ENCODE measurements at regions not wholly inside any gene's neighbourhood (a gene's known extent, or its start where the extent isn't known, plus 50 kb on each side); places are given as distances from the start of the nearest gene placed in this dataset.
"Not testable (repeated sequence)": the region's sequence is repeated elsewhere in the genome, so short reads cannot be mapped to it uniquely, and the experiment has no call there.

DNA sequence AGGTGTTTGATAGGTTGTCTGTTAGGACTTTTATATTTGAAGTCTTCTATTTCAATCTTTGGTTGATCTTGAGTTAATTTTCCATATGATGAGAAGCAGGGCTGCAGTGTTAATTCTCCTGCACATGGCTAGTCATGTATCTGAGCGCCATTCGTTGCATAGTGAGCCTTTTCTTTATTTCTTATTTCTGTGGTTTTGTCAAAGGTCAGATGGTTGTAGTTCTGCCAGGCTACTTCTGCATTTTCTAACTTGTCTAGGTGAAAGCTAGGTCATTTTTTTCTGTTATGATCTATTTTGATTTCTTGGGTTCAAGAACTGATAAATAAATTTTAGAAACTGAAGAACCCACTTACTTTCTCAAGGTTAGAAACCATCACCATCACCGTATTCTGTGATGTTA, 56.7 kb downstream of the CCDC74A start:
- DNase-seq (ENCODE audit: low spot score): no peak

DNA sequence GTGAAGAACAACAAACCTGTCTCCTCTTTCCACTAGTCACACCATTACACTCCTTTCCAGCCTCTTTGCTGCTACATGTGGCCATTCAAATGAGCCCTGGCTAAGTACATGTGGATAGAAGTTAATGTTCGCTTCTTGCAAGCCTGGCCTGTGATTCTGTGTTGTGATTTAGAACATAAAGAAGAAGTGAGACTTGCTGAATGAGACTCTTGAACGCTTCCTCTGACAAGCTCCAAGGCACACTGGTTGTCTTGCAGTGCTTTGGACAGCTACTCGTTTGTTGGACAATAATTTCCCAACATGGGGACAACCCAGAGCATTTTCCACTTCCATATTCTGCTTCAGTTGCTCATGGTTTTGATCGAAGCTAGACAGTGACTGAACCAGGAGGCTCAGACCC, 57.3 kb downstream of the CCDC74A start:
- no peak for DNase-seq (ENCODE audit: low spot score)

DNA sequence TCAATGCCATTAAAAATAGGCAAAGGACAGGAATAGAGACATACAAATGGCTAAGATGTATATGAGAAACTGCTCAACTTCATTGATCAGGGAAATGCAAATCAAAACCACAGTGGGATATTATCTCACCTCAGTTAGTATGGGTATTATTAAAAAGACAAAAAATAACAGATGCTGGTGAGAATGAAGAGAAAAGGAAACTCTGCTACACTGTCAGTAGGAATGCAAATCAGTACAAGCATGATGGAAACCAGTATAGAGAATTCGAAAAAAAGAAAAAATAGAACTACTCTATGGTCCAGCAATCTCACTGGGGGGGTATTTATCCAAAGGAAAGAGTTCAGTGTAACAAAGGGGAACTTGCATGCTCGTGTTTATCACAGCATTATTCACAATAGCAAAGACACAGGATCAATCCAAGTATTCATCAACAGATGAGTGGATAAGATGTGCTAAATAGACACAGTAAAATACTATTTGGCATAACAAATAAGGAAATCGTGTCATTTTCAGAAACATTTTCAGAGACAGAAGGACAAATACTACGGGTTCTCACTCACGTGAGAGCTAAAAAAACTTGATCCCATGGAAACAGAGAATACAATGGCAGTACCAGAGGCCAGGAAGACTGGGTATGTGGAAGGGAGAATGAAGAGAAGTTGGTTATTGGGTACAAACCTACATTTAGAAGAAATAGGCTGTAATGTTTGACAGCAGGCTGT, 60.6 kb downstream of the CCDC74A start:
- no peak for DNase-seq (ENCODE audit: low spot score)

DNA sequence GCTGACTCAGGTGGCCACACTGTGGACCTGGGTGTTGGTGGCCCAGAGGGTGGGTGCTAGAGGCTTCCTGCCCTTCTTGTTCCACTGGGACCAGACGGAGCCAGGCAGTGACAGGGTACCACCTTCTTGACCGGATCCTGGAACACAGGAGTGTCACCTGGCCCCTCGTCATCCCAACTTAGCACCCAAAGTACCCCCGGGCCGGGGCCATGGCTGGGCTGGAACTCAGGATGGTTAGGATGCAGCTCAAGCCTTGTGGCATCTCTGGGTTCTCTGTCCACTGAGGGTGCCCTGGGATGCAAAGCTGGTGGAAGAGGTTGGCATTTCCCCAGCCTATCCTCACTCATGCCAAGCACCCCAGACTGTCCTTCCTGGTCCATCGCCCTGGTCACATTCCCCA, 61.4 kb downstream of the CCDC74A start:
- DNase-seq (ENCODE audit: low spot score): not testable (repeated sequence)

DNA sequence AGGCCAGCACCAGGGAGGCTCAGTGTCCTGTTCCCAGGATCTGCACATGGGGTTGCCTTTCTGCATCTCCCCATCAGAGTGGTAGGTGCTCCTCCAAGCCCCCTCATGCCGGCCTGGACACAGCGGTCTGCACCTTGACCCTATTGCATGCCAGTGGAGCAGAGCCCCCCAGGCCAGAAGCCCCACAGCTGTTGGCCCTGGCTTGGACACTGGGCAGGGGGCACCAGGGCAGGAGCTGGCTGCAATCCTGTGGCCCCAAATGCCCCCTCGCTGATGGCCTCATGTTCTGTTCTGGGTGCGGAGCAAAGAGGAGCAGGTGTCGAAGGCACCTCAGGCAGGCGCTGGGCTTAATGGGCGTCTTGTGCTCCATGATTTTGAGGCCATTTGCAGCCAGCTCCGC, 62.7 kb downstream of the CCDC74A start:
- DNase-seq (ENCODE audit: low spot score): no peak

DNA sequence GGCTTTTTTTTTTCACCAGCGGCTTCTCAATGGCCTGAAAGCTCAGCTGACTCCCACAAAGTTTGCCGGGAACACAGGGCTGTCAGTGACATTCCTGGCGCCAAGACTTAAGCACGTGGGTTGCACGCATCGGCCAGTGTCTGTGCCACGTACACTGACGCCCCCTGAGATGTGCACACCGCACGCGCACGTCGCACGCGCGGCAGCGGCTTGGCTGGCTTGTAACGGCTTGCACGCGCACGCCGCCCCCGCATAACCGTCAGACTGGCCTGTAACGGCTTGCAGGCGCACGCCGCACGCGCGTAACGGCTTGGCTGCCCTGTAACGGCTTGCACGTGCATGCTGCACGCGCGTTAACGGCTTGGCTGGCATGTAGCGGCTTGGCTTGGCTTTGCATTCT, 63.2 kb downstream of the CCDC74A start:
- DNase-seq (ENCODE audit: low spot score): no peak

DNA sequence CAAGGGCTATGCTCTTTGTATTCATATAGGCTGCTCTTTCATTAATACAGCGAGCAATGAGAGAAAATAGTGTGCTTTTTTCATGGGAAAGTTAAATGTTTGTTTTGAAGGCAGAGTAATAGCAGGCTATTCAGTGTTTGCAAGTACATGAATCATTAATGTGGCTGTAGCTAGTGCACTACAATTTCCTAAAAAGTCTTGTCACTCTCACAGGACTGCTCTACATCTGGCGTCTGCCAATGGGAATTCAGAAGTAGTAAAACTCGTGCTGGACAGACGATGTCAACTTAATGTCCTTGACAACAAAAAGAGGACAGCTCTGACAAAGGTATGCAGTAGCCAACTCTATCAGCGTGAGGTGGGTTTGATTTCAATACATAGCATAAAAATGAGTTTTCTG, 68.9 kb downstream of the CCDC74A start:
- not testable (repeated sequence) for DNase-seq (ENCODE audit: low spot score)

DNA sequence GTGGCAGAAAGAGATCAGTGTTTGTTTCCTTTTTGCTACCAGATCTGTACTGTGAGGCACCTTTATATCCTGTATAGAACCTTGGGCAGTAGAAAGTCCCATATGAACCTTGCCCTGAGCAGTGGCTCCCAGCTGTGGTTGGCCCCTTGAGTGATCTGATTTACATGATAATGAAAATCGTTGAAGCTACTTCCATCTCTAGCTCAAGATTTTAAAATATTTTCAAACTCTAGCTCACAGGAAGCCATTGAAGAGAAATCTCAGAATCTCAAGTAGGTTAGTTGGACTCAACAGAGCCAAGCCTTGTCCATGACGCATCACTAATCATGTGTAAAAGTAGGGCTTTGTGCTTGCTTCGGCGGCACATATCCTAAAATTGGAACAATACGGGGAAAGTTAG, 74.8 kb downstream of the CCDC74A start:
- DNase-seq (ENCODE audit: low spot score): not testable (repeated sequence)

DNA sequence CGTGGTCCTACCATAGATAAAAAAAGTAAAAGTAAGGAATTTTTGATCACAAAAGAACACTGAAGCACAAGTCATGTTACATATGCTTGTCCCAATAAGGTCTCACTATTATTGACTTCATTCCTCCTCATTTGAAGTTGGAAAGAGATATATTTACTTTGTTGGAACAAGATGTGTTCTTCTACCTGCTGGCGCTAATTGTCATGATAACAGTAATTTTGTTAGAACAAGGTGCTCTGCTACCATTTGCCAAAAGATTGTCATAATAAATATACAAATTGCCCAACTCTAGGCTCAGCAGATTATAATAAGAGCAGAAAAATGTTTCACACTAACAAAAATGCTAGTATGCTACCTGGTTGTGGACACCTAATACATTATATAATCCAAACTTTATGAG, 77.0 kb downstream of the CCDC74A start:
- DNase-seq (ENCODE audit: low spot score): not testable (repeated sequence)

DNA sequence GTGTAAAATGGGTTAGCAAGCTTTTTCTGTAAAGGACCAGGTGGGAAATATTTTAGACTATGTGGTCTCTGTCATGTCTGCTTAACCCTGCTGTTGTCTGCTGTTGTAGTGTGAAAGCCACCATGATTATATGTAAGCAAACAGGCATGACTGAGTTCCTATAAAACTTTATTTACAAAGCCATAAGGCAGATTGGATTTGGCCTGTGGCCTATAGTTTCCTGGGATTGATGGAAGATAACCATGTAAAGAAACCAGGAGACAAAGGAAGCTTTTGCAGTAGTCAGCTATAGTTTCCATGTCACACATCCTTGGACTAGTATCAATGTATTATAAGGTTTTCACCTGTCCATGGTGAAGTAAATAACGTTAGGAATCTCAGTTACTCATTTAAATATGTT, 78.7 kb downstream of the CCDC74A start:
- DNase-seq (ENCODE audit: low spot score): not testable (repeated sequence)

DNA sequence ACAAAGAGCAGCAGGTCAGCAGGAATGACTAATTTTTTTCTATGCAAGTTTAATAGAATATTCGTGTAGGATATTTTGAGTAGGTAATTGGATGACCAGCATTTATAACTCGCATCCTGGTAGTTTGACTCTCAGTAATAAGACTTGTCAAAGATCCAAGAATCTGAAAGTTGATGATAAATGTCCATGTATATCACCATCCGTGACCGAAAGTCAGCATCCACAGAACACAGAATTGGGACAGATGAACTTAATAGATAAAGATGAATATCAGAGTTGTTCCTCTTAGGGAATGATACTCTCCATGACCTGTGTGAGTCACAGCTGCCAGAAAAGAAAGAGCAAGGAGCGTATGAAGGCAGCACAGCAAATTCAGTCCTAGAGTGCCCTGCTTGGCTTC, 79.4 kb downstream of the CCDC74A start:
- DNase-seq (ENCODE audit: low spot score): not testable (repeated sequence)

DNA sequence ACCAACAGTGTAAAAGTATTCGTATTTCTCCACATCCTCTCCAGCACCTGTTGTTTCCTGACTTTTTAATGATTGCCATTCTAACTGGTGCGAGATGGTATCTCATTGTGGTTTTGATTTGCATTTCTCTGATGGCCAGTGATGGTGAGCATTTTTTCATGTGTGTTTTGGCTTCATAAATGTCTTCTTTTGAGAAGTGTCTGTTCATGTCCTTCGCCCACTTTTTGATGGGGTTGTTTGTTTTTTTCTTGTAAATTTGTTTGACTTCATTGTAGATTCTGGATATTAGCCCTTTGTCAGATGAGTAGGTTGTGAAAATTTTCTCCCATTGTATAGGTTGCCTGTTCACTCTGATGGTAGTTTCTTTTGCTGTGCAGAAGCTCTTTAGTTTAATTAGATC, 86.9 kb downstream of the CCDC74A start:
- not testable (repeated sequence) for DNase-seq (ENCODE audit: low spot score)

DNA sequence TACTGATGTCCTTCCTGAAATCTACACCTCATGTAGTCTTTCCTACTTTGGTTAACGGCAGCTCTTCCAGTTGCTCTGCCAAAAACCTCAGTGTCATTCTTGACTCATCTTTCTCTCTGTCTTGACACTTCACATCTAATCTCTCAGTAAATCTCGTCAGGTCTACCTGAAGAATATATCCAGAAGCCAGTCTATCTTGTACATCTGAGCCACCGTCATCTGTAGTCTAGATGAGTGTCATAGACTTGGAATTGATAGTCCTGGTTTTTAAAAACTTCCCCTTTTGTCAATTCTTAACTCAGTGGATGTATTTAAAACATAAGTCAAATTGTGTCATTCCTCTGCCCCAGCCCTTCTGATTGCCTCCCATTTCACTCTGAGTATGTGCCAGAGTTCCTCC, 90.6 kb downstream of the CCDC74A start:
- DNase-seq (ENCODE audit: low spot score): not testable (repeated sequence)

DNA sequence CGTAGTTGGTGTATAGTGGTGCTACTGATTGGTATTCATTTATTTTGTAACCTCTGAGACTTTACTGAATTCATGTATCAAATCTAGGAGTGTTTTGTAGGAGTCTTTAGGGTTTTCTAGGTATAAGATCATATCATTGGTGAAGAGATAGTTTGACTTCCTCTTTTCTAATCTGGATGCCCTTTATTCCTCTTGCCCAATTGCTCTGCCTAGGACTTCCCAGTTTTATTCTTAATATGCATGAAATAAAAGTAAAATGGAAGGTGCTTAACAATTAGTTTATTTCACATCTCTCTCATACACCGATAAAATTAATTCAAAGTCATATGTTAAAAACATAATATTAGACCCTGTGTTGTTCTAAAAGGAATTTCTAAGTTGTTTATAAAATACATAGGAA, 95.2 kb downstream of the CCDC74A start:
- DNase-seq (ENCODE audit: low spot score): not testable (repeated sequence)

DNA sequence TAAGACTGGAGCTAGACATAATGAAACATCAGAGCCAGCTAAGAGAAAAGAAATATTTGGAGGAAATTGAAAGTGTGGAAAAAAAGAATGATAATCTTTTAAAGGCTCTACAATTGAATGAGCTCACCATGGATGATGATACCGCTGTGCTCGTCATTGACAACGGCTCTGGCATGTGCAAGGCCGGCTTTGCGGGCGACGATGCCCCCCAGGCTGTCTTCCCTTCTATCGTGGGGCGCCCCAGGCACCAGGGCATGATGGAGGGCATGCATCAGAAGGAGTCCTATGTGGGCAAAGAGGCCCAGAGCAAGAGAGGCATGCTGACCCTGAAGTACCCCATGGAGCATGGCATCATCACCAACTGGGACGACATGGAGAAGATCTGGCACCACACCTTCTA, 98.3 kb downstream of the CCDC74A start:
- DNase-seq (ENCODE audit: low spot score): not testable (repeated sequence)

DNA sequence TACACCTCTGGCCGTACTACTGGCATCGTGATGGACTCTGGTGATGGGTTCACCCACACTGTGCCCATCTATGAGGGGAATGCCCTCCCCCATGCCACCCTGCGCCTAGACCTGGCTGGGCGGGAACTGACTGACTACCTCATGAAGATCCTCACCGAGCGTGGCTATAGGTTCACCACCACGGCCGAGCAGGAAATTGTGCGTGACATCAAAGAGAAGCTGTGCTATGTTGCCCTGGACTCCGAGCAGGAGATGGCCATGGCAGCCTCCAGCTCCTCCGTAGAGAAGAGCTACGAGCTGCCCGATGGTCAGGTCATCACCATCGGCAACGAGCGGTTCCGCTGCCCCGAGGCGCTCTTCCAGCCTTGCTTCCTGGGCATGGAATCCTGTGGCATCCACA, 98.9 kb downstream of the CCDC74A start:
- not testable (repeated sequence) for DNase-seq (ENCODE audit: low spot score)

DNA sequence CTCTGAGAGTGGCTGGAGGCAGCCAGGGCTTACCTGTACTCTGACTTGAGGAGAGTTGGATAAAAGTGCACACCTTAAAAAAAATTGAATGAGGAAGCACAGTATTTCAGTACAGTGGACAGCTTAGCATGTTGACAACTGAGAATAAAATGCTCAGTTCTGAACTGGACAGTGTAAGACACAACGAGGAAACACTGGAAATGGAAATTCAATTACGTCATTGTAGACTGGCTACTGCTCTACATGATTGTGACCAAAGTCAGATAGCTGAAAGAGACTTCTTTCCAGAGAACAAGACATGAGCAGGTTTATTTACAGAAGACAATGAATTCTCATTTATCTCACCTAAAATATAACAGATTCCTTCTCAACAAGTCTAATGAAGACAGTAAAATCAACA, 100.1 kb downstream of the CCDC74A start:
- DNase-seq (ENCODE audit: low spot score): not testable (repeated sequence)

DNA sequence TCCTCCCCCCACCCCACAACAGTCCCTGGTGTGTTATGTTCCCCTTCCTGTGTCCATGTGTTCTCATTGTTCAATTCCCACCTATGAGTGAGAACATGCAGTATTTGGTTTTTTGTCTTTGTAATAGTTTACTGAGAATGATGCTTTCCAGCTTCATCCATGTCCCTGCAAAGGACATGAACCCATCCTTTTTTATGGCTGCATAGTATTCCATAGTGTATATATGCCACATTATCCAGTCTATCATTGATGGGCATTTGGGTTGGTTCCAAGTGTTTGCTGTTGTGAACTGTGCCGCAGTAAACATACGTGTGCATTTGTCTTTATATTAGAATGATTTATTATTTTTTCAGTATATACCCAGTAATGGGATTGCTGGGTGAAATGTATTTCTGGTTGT, 104.0 kb downstream of the CCDC74A start:
- not testable (repeated sequence) for DNase-seq (ENCODE audit: low spot score)

DNA sequence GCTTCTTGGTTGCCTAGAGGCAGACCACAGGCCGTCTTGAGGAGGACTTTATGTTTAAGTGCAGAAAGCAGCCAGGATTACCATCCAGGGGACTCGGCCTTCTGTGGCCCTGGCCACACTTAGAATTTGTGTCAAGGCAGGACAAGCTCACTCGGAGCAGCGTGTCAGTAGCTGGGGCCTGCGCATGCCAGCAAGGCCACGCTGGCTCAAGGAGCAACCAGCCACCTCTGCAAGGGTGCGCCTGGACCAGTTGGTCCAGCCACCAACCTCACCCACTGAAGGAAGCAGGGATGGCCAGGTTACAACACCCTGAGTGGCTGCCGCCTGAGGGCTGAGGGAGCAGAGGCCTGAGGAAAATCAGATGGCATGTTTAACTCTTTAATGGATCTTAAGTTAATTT, 105.7 kb downstream of the CCDC74A start:
- not testable (repeated sequence) for DNase-seq (ENCODE audit: low spot score)

DNA sequence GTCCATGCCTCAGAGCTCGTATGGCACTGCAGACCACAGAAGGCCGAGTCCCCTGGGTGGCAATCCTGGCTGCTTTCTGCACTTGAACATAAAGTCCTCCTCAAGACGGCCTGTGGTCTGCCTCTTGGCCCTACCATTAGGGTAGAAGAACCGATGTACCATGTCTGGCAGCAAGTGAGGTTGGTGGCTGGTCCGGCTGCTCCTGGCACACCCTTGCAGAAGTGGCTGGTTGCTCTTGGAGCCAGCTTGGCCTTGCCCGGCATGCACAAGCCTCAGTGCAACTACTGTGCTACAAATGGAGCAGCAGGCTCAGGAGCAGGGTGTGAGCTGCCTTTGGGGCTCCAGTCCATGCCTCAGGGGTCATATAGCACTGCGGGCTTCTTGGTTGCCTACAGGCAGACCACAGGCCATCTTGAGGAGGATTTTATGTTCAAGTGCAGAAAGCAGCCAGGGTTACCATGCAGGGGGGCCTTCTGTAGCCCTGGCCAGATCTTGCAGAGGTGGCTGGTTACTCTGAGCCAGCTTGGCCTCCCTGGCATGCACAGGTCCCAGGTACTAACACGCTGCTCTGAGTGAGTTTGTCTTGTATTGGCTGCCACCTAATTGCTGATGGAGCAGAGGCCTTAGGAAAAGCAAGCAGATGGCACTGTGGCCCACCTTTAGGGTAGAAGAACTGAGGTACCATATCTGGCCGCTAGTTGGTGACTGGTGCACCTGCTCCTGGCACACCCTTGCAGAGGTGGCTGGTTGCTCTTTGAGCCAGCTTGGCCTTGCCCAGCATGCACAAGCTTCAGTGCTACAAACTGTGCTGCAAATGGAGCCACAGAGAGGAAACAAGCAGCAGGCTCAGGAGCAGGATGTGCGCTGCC, 106.4 kb downstream of the CCDC74A start:
- DNase-seq (ENCODE audit: low spot score): not testable (repeated sequence)

DNA sequence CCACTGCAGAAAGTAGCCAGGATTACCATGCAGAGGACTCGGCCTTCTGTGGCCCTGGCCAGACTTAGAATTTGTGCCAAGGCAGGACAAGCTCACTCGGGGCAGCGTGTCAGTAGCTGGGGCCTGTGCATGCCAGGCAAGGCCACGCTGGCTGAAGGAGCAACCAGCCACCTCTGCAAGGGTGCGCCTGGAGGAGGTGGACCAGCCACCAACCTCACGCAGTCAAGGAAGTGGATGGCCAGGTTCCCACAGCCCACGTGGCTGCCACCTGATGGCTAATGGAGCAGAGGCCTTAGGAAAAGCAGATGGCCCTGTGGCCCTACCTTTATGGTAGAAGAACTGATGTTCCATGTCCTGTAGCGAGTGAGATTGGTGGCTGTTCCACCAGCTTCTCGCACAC, 107.9 kb downstream of the CCDC74A start:
- DNase-seq (ENCODE audit: low spot score): no peak

DNA sequence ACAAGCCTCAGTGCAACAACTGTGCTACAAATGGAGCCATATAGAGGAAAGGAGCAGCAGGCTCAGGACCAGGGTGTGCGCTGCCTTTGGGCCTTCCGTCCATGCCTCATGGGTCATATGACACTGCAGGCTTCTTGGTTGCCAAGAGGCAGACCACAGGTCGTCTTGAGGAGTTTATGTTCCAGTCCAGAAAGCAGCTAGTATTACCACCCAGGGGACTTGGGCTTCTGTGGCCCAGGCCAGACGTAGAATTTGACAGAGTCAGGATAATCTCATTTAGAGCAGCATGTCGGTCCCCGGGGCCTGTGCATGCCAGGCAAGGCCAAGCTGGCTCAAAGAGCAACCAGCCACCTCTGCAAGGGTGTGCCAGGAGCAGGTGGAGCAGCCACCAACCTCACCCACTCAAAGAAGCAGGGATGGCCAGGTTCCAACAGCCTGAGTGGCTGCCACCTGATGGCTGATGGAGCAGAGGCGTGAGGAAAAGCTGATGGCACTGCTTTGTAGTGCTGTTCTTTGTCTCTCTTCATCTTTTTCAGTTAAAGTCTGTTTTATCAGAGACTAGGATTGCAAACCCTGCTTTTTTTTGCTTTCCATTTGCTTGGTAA, 109.1 kb downstream of the CCDC74A start:
- not testable (repeated sequence) for DNase-seq (ENCODE audit: low spot score)
